Prostate gland (tissue), 2 donors: ENCODE measurements at regions not wholly inside any gene's neighbourhood (a gene's known extent, or its start where the extent isn't known, plus 50 kb on each side); places are given as distances from the start of the nearest gene placed in this dataset.

Experiments used
- CTCF ChIP-seq, 4 experiments: fragments of 200-600 bp in 2 of 4; fragments of 450-650 bp in 2 of 4; sonication (generic) in 2 of 4; IDR thresholded peaks; 1 replicate in 3 of 4; 2 replicates in 1 of 4; pipeline ENCODE4 v1.5.1; 2016 to 2019; ENCODE audit warnings: antibody characterized with exemption in 4 of 4, mild to moderate bottlenecking in 2 of 4, moderate library complexity in 2 of 4
- POLR2A ChIP-seq: fragments of 450-650 bp; IDR thresholded peaks from one replicate; pipeline ENCODE4 v1.6.1; 2016; ENCODE audit warnings: antibody characterized with exemption, mild to moderate bottlenecking

GRCh38 chr11:81394311-81394710, 1339.4 kb downstream of the FAM181B start:
- TF ChIP-seq CTCF (IDR thresholded peaks at IDR 0.05) = no peak
- no peak for TF ChIP-seq POLR2A
